ENCODE measurements at regions not wholly inside any gene's neighbourhood (a gene's known extent, or its start where the extent isn't known, plus 50 kb on each side); places are given as distances from the start of the nearest gene placed in this dataset.

- TF ChIP-seq POLR2AphosphoS5 (IDR thresholded peaks at IDR 0.05; ENCODE audit: borderline replicate concordance, low read depth, low read length): no peak
- TF ChIP-seq EZH2 (IDR thresholded peaks at IDR 0.05): no peak
- TF ChIP-seq FOXP2 (optimal IDR thresholded peaks at IDR 0.05; ENCODE audit: control extremely low read depth, extremely low read length, insufficient read depth): no peak
Measured at GRCh38 chr5:42952578-42952974, 87.5 kb downstream of the ANXA2R start.

Data from SK-N-MC (cell line).